Left forelimb (tissue), 1 donor: ENCODE measurements at regions not wholly inside any gene's neighbourhood (a gene's known extent, or its start where the extent isn't known, plus 50 kb on each side); places are given as distances from the start of the nearest gene placed in this dataset.
"Not testable (repeated sequence)": the region's sequence is repeated elsewhere in the genome, so short reads cannot be mapped to it uniquely, and the experiment has no call there.

ENCODE experiments used
- DNase-seq: peaks from one replicate; pipeline ENCODE4 v3.0.0-alpha.2; 2018; ENCODE audit warnings: low spot score

GRCh38 chr12:9308745-9309144 is 100.5 kb upstream of the PZP start:
- DNase-seq, result not testable (repeated sequence)

GRCh38 chr12:9308163-9308562 is 100.0 kb upstream of the PZP start:
- not testable (repeated sequence) for DNase-seq

- not testable (repeated sequence) for DNase-seq
Observed at GRCh38 chr12:9307255-9307654, 99.1 kb upstream of the PZP start.

GRCh38 chr12:9306004-9306403 is 97.8 kb upstream of the PZP start:
- not testable (repeated sequence) for DNase-seq

GRCh38 chr12:9304540-9304939 is 96.3 kb upstream of the PZP start:
- DNase-seq, result not testable (repeated sequence)

GRCh38 chr12:9295872-9296271 is 87.7 kb upstream of the PZP start:
- not testable (repeated sequence) for DNase-seq

- DNase-seq, result not testable (repeated sequence)
Observed at GRCh38 chr12:9294072-9294620, 86.0 kb upstream of the PZP start.

GRCh38 chr12:9293391-9293790 is 85.2 kb upstream of the PZP start:
- not testable (repeated sequence) for DNase-seq

GRCh38 chr12:9289984-9290383 is 81.8 kb upstream of the PZP start:
- DNase-seq, result not testable (repeated sequence)

GRCh38 chr12:9284724-9285123 is 76.5 kb upstream of the PZP start:
- DNase-seq, result not testable (repeated sequence)

- DNase-seq, result not testable (repeated sequence)
Observed at GRCh38 chr12:9284197-9284596, 76.0 kb upstream of the PZP start.

GRCh38 chr12:9283346-9284095 is 75.3 kb upstream of the PZP start:
- peak; percentile 87 for DNase-seq

GRCh38 chr12:9276990-9277389 is 68.8 kb upstream of the PZP start:
- no peak for DNase-seq

- no peak for DNase-seq
Observed at GRCh38 chr12:9273276-9273675, 65.1 kb upstream of the PZP start.

GRCh38 chr12:9271875-9272274 is 63.7 kb upstream of the PZP start:
- DNase-seq, result no peak

GRCh38 chr12:9264546-9264945 is 56.4 kb upstream of the PZP start:
- no peak for DNase-seq

- no peak for DNase-seq
Observed at GRCh38 chr12:9260931-9261330, 52.7 kb upstream of the PZP start.

- DNase-seq, result no peak
Observed at GRCh38 chr12:9258676-9259075, 50.5 kb upstream of the PZP start.
